ENCODE measurements at regions not wholly inside any gene's neighbourhood (a gene's known extent, or its start where the extent isn't known, plus 50 kb on each side); places are given as distances from the start of the nearest gene placed in this dataset.

DNA sequence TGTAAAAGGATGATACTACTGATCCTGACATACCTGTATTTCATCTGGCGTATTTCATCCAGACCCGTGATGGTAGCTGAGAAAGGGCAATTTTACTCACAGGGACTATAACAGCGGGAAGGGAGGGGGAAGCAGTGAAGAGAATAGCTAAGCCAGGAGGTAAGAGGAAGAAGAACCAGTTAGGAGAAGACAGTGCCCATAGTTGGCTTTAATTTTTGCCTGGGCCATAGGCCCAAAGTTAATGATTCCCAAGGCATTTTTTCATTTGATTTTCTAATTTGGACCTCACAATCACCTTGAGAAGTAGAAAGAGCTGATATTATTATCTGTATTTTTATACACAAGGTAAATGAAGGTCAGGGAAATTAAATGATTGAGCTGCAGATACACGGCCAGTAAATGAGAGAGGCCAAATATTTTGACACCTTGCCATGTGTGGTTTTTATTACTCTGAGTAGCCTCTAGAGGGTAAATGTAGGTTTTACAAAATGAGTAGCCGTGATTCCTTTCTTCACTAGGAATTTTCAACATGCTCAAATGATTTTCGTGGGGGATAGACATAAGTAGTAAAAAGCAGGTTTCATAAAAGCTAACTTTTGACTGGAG lies 382.2 kb downstream of the FUT8 start:
- no peak for DNase-seq

DNA sequence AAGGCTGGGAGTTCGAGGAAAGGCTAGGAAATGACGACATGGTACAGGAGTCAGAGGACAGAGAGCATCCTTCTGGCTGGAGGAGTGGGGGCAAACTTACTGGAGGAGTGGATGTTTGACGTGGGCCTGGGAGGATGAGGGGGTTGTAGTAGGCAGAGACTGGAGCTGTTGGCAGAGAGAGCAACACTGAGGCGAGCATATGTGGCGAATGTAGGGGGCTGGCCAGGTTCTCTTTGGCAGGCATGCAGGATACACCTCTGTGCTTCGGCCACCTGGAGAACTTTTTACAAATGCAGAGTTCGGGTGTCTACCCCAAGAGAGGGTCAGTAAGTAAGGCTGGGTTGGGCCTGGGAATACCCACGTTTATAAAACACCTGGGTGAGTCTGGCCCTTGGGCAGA lies 385.7 kb downstream of the FUT8 start:
- DNase-seq: no peak

DNA sequence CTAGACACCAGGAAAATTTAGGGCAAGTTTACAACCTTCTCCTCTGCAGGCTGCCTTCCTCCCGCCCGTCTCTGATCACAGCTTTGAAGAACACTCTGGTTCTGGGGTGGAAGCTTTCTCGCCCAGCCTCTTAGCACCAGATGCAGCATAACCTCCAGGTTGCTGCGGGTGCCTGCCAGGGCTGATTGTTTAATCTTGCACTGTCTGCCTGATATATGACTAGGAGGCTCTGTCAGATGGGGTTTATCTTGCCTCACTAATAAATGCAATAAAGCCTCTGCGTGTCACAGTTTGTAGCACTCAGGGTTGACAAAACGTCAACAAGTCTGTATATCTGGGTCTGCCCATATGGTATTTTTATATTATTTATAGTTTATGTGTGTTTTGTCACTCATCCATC lies 388.2 kb downstream of the FUT8 start:
- no peak for DNase-seq

DNA sequence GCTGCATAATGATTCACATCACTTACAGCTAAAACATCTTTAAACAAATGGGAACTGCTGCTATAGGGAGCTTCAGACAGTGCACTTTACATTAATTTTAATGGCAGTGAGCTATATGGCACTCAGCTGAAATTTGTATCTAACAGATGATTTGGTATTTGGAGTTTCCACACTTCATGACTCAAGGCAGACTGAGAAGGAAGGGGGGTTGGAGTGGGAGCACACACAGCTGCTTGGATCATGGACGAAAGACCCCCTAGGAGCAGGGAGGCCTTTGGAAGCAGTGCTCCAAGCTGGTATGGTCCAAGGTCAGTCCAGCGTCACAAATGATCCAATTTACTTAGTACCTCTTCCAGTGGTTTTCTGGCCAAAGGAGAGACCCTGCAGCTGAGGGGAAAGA lies 389.7 kb downstream of the FUT8 start:
- DNase-seq: no peak

DNA sequence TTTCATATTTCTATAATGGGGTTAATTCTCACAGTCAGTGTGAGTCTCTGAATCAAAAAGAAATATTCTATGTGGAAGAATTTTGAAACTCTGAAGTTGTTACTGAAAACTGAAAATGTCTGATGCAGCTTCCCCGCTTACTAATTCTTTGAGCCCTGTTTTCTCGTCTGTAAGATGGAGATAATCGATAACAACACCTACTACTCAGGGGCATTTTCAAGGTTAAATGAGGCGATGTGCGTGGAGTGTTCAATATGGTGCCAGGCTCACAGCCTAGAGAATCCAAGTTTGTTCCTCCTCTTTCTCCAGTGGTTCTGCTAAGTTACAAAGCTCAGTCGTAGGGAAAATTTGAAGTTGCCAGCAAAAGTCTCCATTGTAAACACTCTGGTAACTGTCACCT lies 391.4 kb downstream of the FUT8 start:
- DNase-seq: no peak

DNA sequence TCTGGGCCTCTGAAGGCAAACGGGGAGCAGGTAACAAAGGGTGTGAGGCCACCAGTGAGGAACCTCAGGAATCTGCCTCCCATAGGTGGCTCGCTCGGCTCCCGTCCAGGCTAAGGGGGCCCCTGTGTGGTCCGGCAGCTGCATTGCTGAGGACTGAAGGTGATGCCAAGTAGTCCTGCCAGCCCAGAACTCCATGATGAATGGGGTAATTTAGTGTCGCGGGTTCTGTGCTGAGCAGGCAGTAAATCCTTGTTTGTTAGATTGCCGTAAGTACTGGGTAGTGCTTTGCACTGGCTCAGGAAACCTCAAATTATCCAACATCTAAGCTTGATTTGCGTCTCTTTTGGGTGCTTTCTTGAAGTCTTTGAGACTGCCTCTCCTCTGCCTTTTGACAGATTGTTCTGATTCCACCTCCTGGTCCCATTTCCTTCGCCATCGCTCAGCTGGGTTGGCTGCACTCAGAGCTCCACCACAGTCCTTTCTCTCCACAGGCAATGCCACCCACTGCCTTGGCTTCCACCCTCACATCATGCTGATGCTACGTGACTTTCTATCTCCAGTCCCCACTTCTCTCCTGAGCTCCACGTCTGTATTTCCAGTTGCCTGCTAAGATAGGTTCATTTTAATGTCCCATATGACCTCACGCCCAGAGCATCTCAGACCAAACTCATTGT lies 392.0 kb downstream of the FUT8 start:
- DNase-seq: no peak

DNA sequence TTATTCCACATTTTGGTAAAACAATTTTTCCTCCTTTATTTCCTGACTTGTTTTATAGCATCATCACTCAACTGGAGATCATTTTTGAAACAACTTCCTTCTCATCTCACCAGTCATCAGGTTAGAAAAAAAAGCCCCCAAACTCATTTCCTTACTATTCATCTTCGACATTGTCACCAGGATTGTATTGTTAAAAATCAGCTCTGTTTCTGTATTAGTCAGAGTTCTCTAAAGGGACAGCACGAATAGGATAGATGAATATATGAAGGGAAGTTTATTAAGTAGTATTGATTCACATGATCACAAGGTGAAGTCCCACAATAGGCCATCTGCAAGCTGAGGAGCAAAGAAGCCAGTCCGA lies 392.6 kb downstream of the FUT8 start:
- DNase-seq: no peak

DNA sequence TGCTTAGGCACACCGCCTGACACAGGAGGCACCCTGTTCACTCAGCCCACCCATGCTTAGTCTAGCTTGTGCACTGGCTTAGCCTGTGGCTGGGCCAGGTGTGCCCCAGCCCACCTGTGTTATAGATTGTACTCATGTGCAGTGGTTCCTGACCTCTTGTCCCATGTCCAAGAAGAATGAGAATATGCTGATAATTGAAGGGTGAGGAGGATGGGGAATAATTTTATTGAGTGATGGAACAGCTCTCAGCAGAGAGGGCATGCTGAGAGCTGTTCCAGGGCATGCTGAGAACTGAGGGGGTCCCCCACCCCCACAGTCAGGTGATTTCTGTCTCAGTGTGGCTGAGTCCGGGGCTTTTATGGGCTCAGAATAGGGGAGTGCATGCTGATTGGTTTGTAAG lies 395.9 kb downstream of the FUT8 start:
- DNase-seq: no peak

DNA sequence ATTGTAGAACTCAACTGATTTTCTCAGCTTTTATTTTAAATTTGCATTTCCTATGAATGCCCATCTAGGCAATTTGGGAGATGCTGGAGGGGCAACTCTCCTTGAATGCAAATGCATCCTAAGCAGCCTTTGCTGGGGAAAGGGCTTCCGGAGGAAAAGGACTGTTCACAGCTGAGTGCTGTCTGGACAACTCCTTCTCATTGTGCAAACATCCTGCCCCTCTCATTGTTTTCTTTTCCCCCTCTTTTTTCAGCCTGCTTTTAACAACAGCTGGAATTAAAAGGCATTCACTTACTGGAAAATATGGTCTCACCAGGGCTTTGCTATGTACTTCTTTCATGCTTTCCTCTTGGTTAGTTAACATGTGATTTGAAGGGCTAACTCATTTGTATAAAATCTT lies 397.8 kb downstream of the FUT8 start:
- DNase-seq: no peak

DNA sequence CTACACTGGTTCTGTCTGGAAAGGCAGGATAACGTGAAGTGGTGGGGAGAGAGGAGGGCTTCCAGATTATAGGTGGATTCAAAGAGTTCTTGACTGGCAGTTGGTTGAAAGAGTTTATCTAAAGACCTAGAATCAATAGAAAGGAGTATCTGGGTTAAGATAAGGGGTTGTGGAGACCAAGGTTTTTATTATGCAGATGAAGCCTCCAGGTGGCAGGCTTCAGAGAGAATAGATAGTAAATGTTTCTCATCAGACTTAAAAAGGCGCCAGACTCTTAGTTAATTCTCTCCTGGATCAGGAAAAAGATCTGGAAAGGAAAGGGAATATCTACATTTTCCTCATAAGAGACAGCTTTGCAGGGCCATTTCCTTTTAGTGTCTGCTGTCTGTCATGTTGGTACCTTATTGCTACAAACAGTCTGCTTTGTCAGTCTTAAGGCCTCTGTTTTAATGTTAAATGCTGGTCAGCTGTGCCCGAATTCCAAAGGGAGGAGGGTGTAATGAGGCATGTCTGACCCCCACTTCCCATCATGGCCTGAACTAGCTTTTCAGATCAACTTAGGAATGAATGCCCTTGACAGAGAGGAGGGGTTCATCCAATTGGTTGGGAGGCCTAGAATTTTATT lies 401.3 kb downstream of the FUT8 start:
- peak in 1 of 2 donors; percentile 12 for DNase-seq

DNA sequence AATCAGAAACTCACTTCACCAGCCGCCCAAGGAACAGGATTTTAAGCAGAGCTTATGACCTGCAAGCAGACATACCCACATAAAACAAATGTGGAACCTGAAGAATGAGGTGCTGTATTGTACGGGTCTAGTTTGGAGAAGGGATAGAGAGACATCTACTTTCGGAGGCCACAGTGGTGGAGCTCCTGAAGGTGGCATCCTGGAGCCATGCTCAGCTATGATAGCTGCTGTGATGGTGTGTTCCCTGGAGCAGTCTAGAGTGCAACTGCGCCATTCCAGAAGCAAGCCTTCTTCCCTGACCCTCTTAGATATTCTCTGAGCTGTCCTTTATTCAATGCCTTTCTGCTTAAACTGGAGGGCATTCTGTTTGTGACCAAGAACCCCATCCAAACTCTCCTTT lies 402.6 kb downstream of the FUT8 start:
- DNase-seq: peak in 1 of 2 donors; percentile 23

DNA sequence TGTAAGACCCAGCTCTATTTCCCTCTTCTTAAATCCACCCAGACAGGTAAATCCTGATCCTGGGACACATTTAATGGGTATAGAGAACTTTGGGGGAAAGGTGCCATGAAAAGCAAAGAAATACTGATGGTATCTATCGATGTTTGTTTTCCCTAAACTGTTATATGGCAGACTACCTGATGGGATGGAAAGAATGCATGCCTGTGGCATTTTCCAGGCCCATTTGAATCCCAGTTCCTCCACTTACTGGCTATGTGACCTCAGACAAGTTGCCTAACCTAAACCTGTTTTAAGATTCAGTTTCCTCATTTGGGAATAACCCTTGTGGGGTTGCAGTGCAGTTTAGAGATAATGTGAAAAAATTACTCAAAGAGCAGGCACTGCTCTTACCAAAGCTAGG lies 404.5 kb downstream of the FUT8 start:
- DNase-seq: no peak

DNA sequence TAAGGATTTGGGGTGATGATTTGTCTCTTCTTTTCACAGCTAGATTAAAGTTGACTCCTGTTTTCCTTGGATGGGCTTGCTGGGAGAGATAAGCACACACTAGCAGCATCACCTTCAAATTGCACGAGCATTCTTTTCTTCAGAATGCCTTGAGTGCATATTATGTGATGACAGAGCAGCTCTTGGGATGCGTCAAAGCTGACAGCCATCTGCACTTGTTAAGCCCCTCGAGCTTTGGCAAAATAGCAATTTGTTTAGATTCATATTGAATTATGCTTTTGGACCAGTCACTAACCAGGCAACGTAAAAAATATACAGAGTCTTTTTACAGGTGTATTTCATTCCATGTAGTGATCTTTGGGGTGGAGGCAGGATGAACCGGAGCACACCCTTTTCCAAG lies 407.0 kb downstream of the FUT8 start:
- no peak for DNase-seq

DNA sequence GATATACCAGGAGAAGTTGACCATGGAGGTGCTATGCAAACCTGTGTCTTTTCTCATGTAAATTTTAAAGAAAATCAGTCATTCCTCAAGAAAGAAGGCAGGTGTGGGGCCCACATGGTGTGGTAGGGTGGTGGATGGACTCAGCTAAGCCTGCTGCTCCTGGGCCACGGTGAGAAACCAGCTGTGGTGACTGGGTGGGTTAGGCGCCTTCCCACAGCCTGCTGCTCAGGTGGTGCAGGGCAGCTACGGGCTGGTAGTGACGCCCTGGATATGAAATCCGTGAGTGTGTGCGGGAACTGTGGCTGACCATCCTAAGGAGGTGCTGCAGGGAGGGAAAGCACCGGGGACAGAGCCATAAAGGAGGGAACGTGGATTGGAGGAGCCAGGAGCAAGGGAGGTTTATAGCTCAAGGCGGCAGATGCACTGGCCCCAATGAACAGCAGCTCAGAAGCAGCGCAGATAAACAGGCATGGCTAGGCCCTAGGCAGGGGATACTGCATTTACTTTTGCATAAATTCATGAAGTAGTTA lies 408.8 kb downstream of the FUT8 start:
- no peak for DNase-seq

DNA sequence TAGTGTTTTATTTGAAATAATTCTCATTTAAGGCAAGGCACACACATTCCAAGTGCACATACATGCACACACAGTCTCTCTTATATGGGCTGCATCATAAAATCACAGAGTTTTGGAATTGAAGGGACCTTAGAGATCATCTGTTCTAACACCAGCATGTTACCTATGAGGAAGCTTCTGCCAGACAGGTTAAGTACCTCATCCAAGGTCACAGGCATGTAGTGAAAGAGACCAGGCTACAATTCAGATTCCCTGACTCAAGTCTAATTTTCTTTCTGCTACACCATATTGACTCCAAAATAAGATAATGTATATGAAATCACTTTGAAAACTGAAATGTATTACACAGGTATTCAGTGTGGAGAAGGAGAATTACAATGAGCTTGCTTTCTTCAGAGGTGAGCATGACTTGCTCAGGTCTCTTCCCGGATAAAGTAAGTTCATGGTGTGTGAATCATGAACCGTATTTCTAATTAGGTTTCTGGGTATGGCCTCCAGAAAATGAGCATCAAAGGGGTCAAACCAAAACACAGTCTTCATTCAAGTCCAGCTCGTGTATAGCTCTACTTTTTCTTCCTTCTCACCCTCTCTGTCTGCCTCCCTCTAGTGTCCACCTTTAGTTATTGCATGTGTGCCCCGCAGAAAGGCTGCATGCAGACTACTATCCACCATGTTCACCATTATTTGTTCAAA lies 411.9 kb downstream of the FUT8 start:
- DNase-seq: peak; percentile 65 to 82

DNA sequence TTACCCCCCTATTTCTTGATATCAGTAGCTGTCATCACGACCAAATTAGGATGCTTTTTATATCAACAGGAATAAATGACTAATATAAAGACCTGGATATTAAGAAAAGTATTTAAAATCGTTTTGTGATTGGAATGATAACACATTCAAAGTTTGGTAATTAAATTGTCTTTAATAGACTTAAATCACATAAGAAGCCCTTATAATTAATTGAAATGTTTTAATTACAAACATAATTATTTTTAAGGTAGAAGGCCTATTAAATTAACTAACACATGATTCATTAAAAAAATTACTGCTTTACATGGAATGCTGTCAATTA lies 412.4 kb downstream of the FUT8 start:
- DNase-seq: no peak

DNA sequence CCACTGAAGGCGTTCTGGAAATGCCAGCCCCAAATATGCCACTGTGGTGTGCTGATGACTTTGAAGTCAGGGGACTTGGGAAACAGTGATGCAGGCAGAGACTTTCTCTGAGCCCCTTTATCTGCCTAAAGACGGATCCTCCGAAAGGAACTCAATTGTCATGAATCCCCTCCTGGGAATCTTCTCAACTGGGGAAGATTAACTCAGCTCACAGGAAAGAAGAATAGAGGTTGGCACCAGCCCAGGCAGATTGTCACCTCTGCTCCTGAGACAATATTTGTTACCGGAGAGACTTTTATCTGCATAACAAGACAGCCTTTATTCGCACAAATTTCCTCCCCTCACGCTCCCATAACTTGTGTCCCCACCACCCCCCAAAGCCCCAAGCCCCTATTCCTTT lies 414.4 kb downstream of the FUT8 start:
- DNase-seq: no peak

DNA sequence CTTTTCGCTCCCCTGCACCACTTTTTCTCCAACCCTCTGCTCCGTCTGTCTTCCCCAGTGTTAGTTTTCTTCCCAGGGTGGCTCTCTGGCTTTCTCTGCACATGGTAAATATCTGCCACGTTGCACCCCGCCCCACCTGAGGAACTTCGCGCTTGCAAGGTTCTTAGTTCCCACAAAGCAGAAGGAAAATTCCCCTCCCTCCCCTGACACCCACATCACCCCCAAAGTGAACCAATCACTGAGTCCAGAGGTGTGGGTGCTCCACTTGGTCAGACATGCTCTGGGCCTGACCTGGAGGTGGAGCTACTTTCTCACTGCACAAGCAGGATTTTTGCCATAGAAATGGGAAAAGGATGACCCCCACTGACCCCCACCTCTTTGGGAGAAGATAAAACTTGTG lies 415.0 kb downstream of the FUT8 start:
- DNase-seq: no peak

DNA sequence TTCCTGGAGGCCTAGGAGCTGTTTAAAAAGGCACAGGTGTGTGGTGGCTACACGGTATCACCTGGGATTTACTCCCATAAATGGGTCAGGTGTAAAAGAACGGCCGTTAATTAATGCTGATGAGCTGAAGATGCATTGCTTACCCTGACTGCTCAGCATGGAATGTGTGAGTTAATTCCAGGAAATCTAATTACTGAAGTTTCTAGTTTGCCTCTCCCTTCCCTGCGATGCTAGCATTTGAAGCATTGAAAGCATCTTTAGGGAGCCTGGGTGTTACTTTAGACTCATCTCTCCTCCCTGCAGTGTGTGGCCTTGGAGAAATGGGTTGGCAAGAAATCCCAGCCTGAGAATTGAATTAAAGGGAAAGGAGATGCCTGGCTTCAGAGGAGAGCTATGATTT lies 415.9 kb downstream of the FUT8 start:
- no peak for DNase-seq

DNA sequence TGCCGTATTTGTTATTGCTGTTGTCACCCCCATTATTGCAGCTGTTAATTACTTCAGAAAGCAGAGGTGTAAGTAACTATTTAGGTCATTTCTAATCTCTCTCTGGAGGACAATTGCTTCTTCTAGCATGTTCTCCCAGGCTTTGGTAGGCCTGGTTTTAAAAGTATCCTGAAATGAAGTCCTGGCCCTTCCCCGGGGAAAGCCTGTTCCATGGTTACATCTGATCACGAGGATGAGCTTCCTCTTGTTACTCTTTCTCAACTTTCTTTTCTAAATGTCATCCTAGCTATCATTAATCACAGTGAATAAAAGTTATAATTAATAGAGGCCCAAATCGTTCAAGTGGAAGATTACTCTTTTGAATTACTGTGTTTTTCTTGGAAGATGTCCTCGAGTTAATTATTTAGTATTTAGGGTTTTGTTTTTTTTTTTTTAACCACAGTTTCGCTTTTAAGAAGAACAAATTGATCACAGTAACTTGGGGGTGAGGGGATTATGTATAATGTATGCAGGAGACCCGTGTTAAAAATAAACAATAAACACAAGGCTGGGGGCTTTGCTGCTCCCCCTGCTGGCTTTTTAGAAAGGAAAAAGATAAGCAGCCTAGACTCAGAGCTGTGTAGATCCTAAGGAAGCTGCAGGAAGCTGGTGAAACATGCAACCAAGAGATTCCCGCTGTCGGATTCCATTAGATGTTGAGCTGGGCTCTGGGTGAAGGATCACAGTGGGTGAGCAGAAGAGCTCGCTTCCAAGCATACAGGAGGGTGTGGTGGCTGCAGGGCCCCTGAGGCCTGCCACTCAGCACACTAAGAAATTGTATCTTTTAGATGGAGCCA lies 420.1 kb downstream of the FUT8 start:
- DNase-seq: no peak

DNA sequence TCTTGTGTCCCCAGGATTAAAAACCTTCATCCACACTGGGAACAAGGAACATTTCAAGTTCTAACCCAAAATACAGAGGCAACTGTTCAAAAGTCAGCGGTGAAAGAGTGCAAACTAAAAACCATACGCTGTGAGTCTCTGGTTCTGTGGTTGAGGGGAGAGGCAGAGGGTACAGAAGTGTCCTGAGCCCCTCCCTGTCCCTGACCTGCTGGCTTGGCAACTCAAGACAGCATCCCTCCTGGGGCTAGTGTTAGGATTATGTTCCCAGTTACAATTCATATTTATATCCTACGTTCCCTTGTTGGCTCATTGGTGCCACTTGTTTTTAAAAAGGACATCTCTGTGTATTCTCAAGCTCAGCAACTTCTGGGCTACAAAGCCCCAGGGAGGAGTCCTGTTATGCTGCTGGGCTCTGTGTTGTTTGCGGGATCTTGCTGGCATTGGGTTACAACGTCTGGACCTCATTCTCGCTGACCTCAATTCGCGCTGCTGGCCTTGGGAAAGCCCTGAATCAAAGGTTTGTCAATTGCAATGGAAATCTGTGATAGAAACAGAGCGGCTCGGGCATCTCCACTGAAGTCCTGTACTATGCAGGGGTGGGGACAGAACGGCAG lies 420.8 kb downstream of the FUT8 start:
- DNase-seq: no peak

DNA sequence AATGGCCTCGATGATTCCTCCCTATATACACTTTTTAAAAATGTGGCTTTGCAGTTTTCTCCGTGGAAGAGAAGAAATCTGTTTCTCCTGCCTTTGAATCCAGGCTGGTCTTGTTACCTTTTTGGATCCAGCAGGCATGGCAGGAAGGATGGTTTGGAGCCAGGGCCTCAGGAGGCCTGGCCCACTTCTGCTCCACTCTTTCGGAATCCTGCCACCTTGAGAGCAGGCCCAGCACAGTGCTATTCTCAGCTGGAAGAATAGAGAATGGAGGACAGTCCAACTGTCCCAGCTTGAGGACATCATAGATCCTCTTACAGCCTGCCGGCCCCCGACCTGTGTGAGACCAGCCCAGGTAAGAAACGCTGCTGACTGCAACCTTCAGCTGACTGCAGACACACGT lies 421.5 kb downstream of the FUT8 start:
- DNase-seq: no peak

DNA sequence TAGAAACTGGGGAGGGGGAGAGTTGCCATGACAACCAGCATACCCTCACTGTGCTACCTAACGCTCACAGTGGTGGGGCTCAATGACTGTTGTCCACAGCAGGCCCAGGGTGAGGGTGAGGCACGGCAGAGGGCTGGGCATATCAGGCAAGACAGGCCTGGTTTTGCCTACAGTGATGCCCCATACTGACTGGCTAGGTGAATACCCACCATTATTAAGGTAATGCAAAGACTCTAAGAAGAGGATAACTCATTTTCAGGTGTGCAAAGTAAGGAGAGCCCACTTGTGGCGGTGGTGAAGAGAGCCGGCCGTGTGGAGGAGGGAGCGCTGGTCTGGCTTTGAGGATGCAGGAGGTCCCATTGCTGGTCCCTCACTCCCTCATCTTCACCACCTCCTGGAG lies 422.3 kb downstream of the FUT8 start:
- no peak for DNase-seq

Data from CD4-positive, alpha-beta T cell treated with Interferon alpha-2 for 1 hour (primary cell).